HepG2 (cell line): ENCODE measurements at regions not wholly inside any gene's neighbourhood (a gene's known extent, or its start where the extent isn't known, plus 50 kb on each side); places are given as distances from the start of the nearest gene placed in this dataset.

Source experiments
- ATAC-seq: fragments of 200-7000 bp; cut with Tn5 transposase; 3 replicates; pipeline ENCODE4 v1.9.1; 2020; ENCODE audit warnings: mild to moderate bottlenecking, moderate library complexity
- BruUV-seq: library from RNA; stranded (reverse); fragments of 400-500 nt; replicated peaks from 2 replicates; lab custom pipeline; 2021; lab: Mats Ljungman, UMichigan
- CTCF ChIA-PET: fragments of 300-600 bp; formaldehyde crosslinking; extraction: SDS; loops from one replicate; lab custom pipeline; 2021; ENCODE audit warnings: low total read pairs, inconsistent platforms, low intra/inter-chr PET ratio; lab: Yijun Ruan, JAX
- POLR2A ChIA-PET: fragments of 350-600 bp; sonication (Branson Sonifier 250); formaldehyde crosslinking; loops from one replicate; lab custom pipeline; 2020; ENCODE audit warnings: antibody characterized with exemption, inconsistent platforms; lab: Yijun Ruan, JAX
- DNase-seq: peaks from one replicate; pipeline ENCODE4 v3.0.0-alpha.2; 2015; ENCODE audit warnings: low spot score
- FAIRE-seq: peaks from 3 replicates; lab custom pipeline; 2011; peaks lifted over from hg19 to GRCh38; lab: Jason Lieb, UNC
- H2AFZ ChIP-seq: one replicate; pipeline ENCODE4 v1.6.1; 2011; ENCODE audit warnings: low read length, inconsistent platforms
- H3K27ac ChIP-seq: fragments of 300-600 bp; 3 replicates; pipeline ENCODE4 v1.8.0; 2011; ENCODE audit warnings: mixed run types, mild to moderate bottlenecking, mixed read lengths, low read length, inconsistent platforms; ENCODE audit not compliant: insufficient read depth; ENCODE audit errors: extremely low read length
- H3K27me3 ChIP-seq, 2 experiments: fragments of 200-600 bp in 1 of 2; 2 replicates in 1 of 2; 3 replicates in 1 of 2; pipeline versions ENCODE4 v1.6.0 to v1.8.0; 2011; ENCODE audit warnings: low read length in 2 of 2, mild to moderate bottlenecking in 2 of 2, moderate library complexity in 2 of 2, inconsistent platforms in 1 of 2; ENCODE audit not compliant: insufficient read depth in 2 of 2, control insufficient read depth in 1 of 2
- H3K36me3 ChIP-seq, 2 experiments: fragments of 200-600 bp in 1 of 2; replicated peaks in 1 of 2; 2 replicates in 1 of 2; 3 replicates in 1 of 2; pipeline versions ENCODE4 v1.5.1 to v1.8.0; 2011; ENCODE audit warnings: low read length in 2 of 2, inconsistent platforms in 1 of 2; ENCODE audit not compliant: insufficient read depth in 2 of 2, control insufficient read depth in 1 of 2
- H3K4me1 ChIP-seq: 2 replicates; pipeline ENCODE4 v1.5.1; 2012; ENCODE audit warnings: low read length, inconsistent platforms; ENCODE audit not compliant: insufficient read depth
- H3K4me2 ChIP-seq: 2 replicates; pipeline ENCODE4 v1.6.0; 2011; ENCODE audit warnings: low read depth, low read length, inconsistent platforms
- H3K4me3 ChIP-seq, 3 experiments: fragments of 200-600 bp in 1 of 3; sonication (generic), shearing (Covaris generic) in 1 of 3; replicated peaks in 1 of 3; 2 replicates each; pipeline ENCODE4 v1.5.1; 2011 to 2016; ENCODE audit warnings: low read length in 3 of 3, inconsistent platforms in 2 of 3, low read depth in 2 of 3, mild to moderate bottlenecking in 2 of 3, control low read depth in 1 of 3, mixed read lengths in 1 of 3; ENCODE audit not compliant: insufficient read depth in 1 of 3
- H3K79me2 ChIP-seq: one replicate; pipeline ENCODE4 v1.6.1; 2011; ENCODE audit warnings: low read length, inconsistent platforms; ENCODE audit not compliant: insufficient read depth
- H3K9ac ChIP-seq: 2 replicates; pipeline ENCODE4 v1.6.0; 2011; ENCODE audit warnings: mild to moderate bottlenecking, low read depth, low read length, inconsistent platforms; ENCODE audit not compliant: insufficient read depth
- H3K9me3 ChIP-seq: 2 replicates; pipeline ENCODE4 v1.5.1; 2012; ENCODE audit warnings: mild to moderate bottlenecking, low read length
- H4K20me1 ChIP-seq: 2 replicates; pipeline ENCODE4 v1.6.0; 2011; ENCODE audit warnings: inconsistent platforms, mild to moderate bottlenecking, low read length, moderate library complexity; ENCODE audit not compliant: insufficient read depth
- PCBP2 ChIP-seq: fragments of 200-400 bp; formaldehyde crosslinking; optimal IDR thresholded peaks from 2 replicates; pipeline ENCODE3; 2018; ENCODE audit warnings: low read length, low read depth; ENCODE audit not compliant: poor library complexity, severe bottlenecking
- SOX13 ChIP-seq, 3 experiments: fragments of 450-650 bp in 1 of 3; sonication (generic) in 1 of 3; formaldehyde crosslinking in 1 of 3; IDR thresholded peaks in 2 of 3; conservative IDR thresholded peaks in 1 of 3; 2 replicates each; pipeline versions ENCODE4 v1.5.0 to v1.6.1; 2016 to 2020; ENCODE audit warnings: antibody characterized with exemption in 1 of 3, mild to moderate bottlenecking in 1 of 3, missing compliant biosample characterization in 1 of 3, missing genetic modification reagents in 1 of 3, moderate library complexity in 1 of 3
- ZNF570 ChIP-seq: sonication (generic); formaldehyde crosslinking; IDR thresholded peaks from 2 replicates; pipeline ENCODE4 v1.4.0; 2020; ENCODE audit warnings: mild to moderate bottlenecking, missing genetic modification reagents, borderline replicate concordance
- ZNF629 ChIP-seq: sonication (generic); formaldehyde crosslinking; conservative IDR thresholded peaks from 2 replicates; pipeline ENCODE4 v1.5.0; 2020; ENCODE audit warnings: missing genetic modification reagents
- ZNF768 ChIP-seq: sonication (generic); formaldehyde crosslinking; IDR thresholded peaks from 2 replicates; pipeline ENCODE4 v1.4.0; 2020; ENCODE audit warnings: missing genetic modification reagents
- WGBS: methylation state at CpG from one replicate; pipeline ENCODE4 v1.1.6; 2017; ENCODE audit warnings: low lambda C conversion rate; 5-methylcytosine and 5-hydroxymethylcytosine counted together
- in situ Hi-C: cut with HindIII; loops from 2 replicates; pipeline ENCODE4 v1.10.0; 2017; ENCODE audit warnings: low pct_unique_long_range_greater_than_20kb; ENCODE audit not compliant: extremely low pct_ligation_motif_present
- intact Hi-C: fragments of 100-400 bp; cut with micrococcal nuclease; formaldehyde crosslinking; loops from one replicate; pipeline ENCODE4 v1.10.0; 2022; ENCODE audit not compliant: unreplicated experiment
- TF ChIP-seq, protein P1 (sequence below): sonication (generic); formaldehyde crosslinking; IDR thresholded peaks from 2 replicates; pipeline ENCODE4 v1.5.0; 2020; ENCODE audit warnings: mild to moderate bottlenecking, missing genetic modification reagents, moderate library complexity
- TF ChIP-seq, protein P2 (sequence below): sonication (generic); formaldehyde crosslinking; IDR thresholded peaks from 2 replicates; pipeline ENCODE4 v1.5.0; 2020; ENCODE audit warnings: mild to moderate bottlenecking, missing genetic modification reagents
- TF ChIP-seq, protein P3 (sequence below): sonication (generic); formaldehyde crosslinking; IDR thresholded peaks from 2 replicates; pipeline ENCODE4 v1.9.0; 2022; ENCODE audit warnings: low read depth, missing genetic modification reagents

DNA sequence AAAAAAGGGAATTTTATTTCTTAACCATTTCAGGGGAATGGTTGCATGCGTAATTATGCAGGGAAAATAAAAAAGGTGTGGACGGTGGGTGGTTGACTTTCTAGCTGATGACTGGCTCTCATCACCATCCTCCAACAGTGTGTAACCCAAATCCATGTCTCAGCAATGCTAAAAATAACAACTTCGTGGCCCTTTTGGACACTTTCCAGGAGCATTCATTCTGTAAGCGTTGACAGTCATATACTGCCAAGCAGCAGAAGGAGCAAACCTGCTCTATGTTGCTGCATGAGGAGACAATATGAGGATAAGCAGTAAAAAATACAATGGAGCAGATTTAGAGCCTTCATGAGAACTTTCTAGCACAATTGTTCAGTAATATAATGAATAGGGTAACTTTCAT lies 189.1 kb downstream of the ANXA2 start:
- Histone ChIP-seq H3K36me3 (no peaks in the 10 kb centered on the region), H3K9me3 (no peaks in the 10 kb centered on the region), H3K4me2 (no peak overlapping the region), H3K27me3 (peaks cover 0 to 10% of the 10 kb centered on the region in 2 experiments; a peak in 2 of 5 replicates), H3K4me1 (peaks cover 3% of the 10 kb centered on the region; the same call in 1 of the 2 replicates), H3K4me3 (no peak overlapping the region), H3K9ac (no peak overlapping the region), H4K20me1 (no peaks in the 10 kb centered on the region), H2AFZ (no peak overlapping the region), H3K79me2 (no peaks in the 10 kb centered on the region), H3K27ac (no peak overlapping the region)
- intact Hi-C loops (no loop called here), in situ Hi-C loops (no loop called here)
- WGBS = 25% methylated on average over 4 of the region's 4 CpGs
- ATAC-seq (no peak), FAIRE-seq (no peak), DNase-seq (no peak)
- ChIA-PET POLR2A (no interaction called here), CTCF (no interaction called here)
- TF ChIP-seq PCBP2 = no peak
- TF ChIP-seq ZNF570 (CRISPR knock-in tag) = no peak
- no peak for TF ChIP-seq SOX13 (IDR thresholded peaks at IDR 0.05)
- TF ChIP-seq SOX13 (CRISPR knock-in tag; conservative IDR thresholded peaks at IDR 0.05 in 1 of 2, IDR thresholded peaks at IDR 0.05 in 1 of 2) = no peak
- BruUV-seq = no TSS peak

DNA sequence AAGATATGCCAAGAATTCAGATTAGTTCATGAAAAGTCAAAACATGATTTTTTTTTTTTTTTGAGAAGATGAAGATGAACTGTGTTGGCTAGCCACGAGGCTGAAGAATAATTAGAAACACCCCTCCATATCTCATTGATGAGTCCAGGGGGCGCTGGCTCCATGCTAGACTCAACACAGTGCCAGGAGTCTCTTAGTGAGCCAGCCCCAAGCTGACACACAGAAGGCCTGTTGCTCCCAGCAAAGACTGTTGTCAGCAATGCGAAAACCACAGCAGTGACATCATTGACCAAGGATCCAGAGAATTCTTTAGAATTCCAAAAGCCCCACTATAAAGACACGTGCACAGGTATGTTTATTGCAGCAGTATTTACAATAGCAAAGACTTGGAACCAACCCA lies 185.2 kb downstream of the ANXA2 start:
- CTCF ChIA-PET = no interaction called here
- Histone ChIP-seq H3K4me3 (no peak overlapping the region), H3K4me2 (no peak overlapping the region), H4K20me1 (no peaks in the 10 kb centered on the region), H3K27me3 (no peaks in the 10 kb centered on the region), H3K27ac (no peak overlapping the region), H3K36me3 (no peaks in the 10 kb centered on the region), H3K4me1 (no peaks in the 10 kb centered on the region), H3K9me3 (no peaks in the 10 kb centered on the region), H3K79me2 (no peaks in the 10 kb centered on the region), H2AFZ (no peak overlapping the region), H3K9ac (no peak overlapping the region)
- no peak for FAIRE-seq
- in situ Hi-C loops (no loop called here), intact Hi-C loops (loop anchor here (5.0 kb wide), 1 partner anchor 115 kb away; no protein-coding TSS in a partner anchor)
- POLR2A ChIA-PET = no interaction called here
- ATAC-seq = peak; percentile 36; the same call in 1 of the 3 replicates
- peak; percentile 7 for DNase-seq
- WGBS = 0% methylated on average over 4 of the region's 4 CpGs
- no TSS peak for BruUV-seq
- TF ChIP-seq, protein P1, sequence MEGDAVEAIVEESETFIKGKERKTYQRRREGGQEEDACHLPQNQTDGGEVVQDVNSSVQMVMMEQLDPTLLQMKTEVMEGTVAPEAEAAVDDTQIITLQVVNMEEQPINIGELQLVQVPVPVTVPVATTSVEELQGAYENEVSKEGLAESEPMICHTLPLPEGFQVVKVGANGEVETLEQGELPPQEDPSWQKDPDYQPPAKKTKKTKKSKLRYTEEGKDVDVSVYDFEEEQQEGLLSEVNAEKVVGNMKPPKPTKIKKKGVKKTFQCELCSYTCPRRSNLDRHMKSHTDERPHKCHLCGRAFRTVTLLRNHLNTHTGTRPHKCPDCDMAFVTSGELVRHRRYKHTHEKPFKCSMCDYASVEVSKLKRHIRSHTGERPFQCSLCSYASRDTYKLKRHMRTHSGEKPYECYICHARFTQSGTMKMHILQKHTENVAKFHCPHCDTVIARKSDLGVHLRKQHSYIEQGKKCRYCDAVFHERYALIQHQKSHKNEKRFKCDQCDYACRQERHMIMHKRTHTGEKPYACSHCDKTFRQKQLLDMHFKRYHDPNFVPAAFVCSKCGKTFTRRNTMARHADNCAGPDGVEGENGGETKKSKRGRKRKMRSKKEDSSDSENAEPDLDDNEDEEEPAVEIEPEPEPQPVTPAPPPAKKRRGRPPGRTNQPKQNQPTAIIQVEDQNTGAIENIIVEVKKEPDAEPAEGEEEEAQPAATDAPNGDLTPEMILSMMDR (CRISPR knock-in tag) = 0 out of 2 replicates have a peak, but pooled peaks have one; percentile 13
- TF ChIP-seq ZNF629 (CRISPR knock-in tag) (no peak), ZNF768 (CRISPR knock-in tag) (no peak)
- TF ChIP-seq, protein P2, sequence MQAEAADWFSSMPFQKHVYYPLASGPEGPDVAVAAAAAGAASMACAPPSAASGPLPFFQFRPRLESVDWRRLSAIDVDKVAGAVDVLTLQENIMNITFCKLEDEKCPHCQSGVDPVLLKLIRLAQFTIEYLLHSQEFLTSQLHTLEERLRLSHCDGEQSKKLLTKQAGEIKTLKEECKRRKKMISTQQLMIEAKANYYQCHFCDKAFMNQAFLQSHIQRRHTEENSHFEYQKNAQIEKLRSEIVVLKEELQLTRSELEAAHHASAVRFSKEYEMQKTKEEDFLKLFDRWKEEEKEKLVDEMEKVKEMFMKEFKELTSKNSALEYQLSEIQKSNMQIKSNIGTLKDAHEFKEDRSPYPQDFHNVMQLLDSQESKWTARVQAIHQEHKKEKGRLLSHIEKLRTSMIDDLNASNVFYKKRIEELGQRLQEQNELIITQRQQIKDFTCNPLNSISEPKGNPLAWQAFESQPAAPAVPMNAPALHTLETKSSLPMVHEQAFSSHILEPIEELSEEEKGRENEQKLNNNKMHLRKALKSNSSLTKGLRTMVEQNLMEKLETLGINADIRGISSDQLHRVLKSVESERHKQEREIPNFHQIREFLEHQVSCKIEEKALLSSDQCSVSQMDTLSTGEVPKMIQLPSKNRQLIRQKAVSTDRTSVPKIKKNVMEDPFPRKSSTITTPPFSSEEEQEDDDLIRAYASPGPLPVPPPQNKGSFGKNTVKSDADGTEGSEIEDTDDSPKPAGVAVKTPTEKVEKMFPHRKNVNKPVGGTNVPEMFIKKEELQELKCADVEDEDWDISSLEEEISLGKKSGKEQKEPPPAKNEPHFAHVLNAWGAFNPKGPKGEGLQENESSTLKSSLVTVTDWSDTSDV (CRISPR knock-in tag) = no peak
- TF ChIP-seq, protein P3, sequence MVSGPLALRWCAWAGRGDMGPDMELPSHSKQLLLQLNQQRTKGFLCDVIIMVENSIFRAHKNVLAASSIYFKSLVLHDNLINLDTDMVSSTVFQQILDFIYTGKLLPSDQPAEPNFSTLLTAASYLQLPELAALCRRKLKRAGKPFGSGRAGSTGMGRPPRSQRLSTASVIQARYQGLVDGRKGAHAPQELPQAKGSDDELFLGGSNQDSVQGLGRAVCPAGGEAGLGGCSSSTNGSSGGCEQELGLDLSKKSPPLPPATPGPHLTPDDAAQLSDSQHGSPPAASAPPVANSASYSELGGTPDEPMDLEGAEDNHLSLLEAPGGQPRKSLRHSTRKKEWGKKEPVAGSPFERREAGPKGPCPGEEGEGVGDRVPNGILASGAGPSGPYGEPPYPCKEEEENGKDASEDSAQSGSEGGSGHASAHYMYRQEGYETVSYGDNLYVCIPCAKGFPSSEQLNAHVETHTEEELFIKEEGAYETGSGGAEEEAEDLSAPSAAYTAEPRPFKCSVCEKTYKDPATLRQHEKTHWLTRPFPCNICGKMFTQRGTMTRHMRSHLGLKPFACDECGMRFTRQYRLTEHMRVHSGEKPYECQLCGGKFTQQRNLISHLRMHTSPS = no peak
